HG02642 (cell line): ENCODE measurements at regions not wholly inside any gene's neighbourhood (a gene's known extent, or its start where the extent isn't known, plus 50 kb on each side); places are given as distances from the start of the nearest gene placed in this dataset.

Experiments used
- ATAC-seq: cut with Tn5 transposase; IDR thresholded peaks from one replicate; pipeline ENCODE4 v1.9.1; 2021; ENCODE audit warnings: mild to moderate bottlenecking; ENCODE audit not compliant: unreplicated experiment, poor library complexity

DNA sequence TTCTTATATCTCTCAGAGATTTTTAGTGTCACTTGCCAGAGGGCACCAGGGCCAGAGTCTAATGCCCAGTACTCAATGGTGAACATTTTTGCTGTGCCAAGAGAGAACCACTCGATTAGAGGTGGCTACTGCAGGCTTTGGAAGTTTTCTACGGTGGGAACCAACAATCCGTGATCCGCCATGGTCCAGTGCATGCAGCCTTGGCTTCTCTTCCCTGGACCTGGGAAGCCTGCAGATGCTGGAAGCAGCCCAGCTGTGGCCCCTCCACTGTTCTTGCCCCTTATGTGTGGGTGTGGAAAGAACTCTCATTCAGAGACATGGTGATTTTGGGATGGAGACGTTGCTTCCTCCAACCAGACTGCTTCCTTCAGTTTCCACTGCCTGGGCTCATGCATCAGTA lies 224.2 kb downstream of the TSHZ3 start:
- ATAC-seq, result no peak

DNA sequence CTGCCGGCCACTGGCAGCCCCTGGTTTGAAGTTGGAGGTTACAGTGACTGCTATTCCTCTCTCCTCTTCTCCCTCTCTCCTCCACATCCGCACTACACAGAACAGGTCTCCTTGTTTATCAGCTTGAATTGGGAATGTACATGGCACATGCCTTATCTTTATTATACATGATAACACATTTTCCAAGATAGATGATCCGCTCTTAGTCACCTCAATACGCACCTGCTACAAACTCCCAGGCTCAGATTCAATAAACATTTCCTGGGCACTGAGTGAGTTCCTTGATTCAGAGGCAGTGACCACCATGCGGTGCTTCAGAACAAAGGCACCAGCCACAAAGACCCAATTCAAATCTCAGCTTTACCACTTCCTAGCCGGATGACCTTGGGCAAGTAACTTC lies 227.7 kb downstream of the TSHZ3 start:
- ATAC-seq, result no peak

DNA sequence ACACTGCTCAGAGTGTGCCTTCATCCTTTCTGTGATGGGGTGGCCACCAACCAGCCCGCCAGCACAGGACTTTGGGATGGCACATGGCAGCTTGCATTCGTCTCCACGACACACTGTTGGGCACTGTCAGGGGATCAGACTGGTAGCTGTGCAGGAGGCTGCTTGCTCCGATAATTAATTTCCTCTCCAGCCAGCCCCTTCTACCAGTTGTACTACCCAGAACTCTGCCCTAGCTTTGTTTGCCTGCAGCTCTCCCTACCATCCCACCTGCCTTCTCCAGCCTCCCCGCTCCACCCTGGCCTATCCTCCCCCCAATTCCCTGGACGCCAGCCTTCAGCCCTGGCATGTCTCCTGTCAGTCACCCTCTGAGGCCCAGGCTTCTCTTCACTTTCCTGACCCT lies 228.3 kb downstream of the TSHZ3 start:
- ATAC-seq, result no peak

DNA sequence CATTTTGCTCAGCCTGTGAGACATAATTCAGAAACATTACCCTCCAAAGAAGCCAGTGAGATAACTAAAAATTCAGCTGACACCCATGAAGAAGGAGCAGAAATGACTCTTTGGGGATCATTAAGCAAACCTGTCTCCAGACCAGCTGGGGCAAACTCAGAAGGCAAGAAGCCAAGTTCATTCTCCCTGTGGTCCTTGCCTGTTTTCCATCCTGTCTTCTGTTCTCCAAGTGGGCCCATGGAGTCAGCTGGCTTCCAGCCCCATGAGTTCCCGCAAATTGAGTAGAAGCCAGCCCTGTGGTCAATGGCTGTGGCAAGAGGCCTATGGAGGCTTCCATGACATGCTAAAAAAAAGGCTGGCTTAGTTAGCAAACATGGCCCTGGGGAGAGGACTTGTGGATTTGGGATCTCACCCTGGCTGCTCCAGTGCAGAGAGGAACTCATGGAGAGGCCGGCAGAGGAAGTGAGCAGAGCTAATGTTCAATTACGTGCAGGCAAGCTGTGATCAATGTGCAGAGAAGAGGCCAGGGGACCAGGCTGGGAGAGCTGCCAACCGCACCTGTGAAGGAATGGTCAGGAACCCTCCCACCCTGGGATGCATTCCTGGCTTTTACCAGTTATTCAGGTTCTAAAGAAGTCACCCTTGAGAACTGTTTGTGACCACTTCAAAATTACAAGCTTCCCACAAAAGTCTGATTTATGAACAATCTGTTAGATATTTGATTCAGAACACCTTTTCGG lies 229.1 kb downstream of the TSHZ3 start:
- no peak for ATAC-seq

DNA sequence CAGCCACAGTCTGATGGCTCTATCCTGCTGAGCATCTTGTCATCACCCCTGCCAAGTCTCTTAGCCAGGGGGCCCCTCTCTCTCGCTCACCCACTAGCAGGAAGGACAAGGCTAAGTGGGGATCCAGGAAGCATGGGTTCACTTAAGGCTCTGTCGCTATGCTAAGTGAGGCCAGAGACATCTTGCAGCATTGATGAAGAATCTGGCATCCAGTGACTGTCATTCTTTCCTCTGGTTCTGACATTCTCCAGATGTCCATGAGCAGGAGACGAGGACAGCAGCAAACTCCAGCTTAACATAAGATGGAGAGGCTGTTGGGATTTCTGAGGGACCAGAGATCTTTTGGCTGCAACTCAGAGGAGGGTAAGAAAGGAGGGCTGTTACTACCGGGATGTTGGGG lies 230.2 kb downstream of the TSHZ3 start:
- no peak for ATAC-seq

DNA sequence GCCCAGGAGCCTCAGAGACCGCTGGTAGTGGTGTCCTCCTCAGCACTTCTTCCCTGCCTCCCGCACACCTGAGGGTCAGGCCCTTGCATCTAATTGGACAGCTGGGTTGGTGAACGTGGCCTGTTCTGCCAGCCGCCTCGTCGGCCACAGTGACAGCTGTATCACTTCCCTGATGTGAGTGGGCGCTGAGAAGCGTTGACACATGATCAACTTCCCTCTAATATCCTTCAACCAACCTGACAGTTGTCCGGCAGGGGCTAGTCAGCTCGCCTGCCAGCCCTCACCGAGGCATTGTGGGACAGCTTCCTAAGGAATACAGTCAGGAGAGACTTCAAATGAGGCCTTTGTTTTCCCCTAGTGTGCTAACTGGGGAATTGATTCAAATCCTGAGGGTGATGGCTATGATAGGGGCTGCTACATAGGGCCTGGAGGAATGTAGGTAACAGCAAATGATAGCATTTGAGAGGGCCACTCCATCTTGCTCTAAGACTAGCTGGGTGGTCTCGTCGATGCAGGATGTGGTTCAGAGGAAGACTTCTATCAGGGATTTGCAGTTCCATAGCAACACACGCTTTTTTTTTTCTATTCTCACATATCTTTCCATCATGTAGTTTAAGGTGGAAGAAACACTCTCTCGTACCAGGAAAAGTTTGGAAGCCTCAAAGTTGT lies 230.8 kb downstream of the TSHZ3 start:
- ATAC-seq, result no peak

DNA sequence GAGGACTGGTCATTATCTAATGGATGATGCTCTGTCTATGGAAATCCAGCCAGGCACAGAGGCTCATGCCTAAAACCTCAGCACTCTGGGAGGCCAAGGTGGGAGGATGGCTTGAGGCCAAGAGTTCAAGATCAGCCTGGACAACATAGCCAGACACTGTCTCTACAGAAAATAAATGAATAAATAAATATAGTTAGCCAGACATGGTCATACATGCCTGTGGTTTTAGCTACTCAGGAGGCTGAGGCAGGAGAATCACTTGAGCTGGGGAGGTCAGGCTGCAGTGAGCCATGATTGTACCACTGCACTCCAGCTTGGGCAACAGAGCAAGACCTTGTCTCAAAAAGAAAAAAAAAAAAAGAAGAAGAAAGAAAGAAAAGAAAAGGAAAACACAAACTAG lies 234.7 kb downstream of the TSHZ3 start:
- ATAC-seq, result no peak

DNA sequence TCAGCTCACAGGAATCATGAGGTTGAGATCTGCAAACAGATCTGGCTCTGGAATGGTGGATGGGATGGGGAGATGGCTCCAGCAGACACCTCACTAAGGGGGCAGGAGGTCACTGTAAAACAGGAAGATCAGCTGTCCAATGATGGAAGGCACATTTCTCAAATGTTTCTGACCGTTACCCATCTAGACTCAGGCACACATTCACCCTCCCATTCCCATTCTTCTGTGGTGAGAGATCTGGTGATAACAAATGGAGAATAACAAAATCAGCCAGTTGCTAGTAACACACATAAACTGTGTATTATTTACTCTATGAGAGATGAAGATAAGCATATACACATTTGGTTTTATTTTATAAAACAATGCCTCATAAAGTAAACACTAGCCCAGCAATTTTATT lies 235.9 kb downstream of the TSHZ3 start:
- no peak for ATAC-seq

DNA sequence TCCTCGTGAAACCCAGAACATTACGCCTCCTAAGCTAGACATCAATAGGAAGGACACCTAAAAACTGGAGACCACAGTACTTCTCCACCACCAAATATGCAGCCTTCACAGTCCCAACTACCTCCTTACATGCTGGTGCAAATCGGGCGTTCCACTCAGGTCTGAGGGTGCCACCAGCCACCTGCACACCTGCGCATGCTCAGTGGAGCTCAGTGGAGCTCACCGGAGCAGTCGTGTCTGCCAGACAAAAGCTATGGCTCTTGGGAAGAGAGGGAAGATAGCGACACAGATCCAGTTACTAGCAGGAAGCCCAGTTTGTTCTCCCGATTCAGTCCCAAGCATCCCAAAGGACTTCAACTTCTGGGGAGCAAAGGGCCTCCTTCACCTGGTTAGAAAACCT lies 237.1 kb downstream of the TSHZ3 start:
- ATAC-seq, result no peak

DNA sequence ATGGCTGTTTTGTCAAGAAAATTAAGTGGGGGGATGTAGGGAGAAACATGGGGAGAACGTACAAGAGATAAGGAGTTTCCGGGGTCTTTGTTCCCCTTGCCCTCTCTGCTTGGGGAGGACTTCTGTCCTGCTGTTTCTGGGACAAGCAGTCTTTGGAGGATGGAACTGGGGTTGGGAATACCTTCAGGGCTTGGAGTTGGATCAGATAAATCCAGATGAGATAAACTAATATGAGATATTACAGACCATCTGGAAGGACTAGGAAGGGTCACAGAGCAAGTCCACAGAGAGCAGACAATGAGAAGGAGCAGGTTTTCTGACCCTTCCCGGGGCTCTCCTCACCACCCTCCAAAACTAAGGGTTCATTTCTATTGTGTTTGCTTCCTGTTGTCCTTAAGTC lies 237.5 kb downstream of the TSHZ3 start:
- ATAC-seq, result no peak

DNA sequence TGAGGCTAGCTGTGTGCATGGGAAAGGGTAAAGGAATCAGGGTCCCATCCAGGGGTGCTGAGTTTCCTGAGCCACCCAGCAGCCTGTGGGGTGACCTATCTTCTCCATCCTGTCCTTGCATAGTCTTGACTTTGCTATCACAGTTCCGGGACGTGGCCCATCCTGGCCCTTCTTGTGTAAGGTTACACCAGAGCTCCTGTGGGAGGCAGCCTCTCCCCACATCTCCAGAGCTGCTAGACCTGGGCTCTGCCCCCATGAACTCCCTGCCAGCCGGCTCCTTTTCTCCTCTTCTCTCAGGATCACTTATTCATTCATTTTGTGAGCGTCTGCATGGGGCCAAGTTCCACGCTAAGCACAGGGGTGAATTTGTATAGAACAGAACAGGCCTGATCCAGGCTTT lies 238.9 kb downstream of the TSHZ3 start:
- ATAC-seq, result no peak

DNA sequence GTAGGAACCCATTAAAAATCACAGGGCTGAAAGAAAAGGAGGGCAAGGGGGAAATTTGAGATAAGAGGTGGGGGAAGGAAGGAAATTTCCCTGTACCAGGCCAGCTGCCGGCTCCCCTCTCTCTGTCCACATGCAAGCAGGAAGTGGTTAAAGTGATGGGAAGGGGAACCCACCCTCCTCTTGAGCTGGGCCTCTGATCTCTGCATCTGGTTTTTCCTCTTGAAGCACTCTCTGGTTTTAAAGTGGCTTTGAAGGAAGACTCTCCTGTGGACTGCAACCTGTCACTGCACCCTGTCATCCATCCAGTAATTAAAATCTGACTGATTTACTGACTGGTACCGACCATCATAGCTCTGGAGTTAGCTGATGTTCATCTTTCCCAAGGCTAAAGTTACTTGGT lies 239.6 kb downstream of the TSHZ3 start:
- ATAC-seq, result no peak

DNA sequence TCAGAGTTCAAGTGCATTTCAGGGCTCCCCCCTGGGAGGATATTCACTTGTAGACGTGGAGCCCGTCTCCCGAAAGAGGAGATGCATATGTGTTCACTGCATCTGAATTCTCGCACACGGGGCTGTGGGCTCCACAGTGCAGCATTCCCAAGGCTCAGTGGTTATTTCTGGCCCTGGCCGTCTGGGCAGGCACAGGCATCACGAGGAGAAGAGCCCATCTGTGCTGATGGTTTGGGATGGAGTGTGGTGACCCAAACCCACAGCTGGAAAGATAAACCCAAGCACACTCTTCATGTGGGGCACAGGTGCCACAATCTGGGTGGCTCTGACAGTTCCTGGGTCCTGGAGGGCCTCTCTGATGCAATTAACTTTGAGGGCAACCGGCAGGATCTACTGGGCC lies 242.1 kb downstream of the TSHZ3 start:
- ATAC-seq, result no peak

DNA sequence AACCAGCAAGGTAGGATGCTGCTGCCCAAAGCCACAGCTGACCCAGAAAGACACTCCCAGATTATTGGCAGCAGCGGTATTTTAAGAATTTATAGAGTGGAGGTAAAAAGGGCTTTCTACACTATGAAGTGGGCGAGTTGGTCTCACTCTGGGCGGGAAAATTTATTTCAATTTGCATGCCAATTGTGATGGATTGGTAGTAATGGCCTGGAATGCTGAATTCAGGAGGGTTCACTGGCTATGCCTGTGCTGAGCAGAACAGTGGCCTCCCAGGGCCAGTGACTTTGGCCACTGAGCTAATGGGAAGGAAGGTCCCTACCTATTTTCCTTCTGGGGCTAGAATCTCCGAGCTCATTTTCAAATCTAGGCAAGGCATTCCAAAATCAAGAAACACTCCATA lies 243.5 kb downstream of the TSHZ3 start:
- no peak for ATAC-seq

DNA sequence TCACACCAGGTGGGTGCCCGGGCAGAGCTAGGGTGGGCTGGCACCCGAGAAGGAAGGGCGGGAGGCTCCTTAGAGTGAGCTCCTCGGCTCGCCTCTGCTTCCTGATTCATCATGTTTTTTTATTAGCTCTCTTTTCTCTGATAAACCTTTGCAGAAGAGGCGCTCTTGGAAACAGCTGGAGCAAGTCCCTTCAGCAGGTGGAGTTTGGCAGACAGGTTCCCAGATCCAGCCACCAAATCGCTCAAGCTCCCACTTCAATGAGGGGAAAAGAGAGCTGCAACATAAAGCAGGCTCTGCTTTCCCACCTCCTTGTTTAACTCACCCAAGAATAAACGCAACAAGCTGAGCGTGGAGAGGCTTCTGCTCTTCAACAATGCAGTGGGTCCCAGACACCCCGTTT lies 244.8 kb downstream of the TSHZ3 start:
- ATAC-seq, result no peak

DNA sequence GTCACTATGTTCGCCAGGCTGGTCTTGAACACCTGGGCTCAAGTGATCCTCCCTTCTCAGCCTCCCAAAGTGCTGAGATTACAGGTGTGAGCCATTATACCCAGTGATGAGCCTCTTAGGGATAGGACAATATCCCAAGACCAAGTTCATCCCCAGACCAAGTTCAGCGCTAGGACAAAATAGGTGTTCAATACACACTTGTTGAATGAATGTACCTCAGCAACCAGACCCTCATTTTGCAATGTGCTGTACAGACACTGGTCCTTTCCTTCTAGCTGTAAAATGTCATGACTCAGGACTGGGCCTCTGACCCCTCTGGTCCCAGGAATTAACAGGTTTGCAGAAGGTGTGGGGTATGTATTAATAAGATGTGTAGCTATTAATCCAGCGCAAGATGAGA lies 246.0 kb downstream of the TSHZ3 start:
- no peak for ATAC-seq

DNA sequence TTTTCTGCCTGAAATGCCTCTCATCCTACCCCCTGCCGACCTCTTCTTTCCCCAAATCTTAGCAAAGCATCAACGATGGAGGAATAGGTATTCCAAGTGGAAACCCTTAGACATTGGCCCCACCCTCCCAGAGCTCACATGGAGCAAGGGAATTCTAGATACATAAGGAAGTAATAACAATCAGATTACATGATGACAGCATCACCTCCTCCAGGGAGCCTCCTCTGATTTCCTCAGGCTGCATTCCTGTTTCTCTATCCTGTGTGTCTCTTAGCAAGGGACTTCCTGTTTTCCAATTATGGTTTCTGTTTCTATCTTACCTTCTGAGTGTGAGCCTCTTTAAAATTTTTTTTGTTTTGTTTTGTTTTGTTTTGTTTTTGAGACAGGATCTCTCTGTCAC lies 246.6 kb downstream of the TSHZ3 start:
- no peak for ATAC-seq

DNA sequence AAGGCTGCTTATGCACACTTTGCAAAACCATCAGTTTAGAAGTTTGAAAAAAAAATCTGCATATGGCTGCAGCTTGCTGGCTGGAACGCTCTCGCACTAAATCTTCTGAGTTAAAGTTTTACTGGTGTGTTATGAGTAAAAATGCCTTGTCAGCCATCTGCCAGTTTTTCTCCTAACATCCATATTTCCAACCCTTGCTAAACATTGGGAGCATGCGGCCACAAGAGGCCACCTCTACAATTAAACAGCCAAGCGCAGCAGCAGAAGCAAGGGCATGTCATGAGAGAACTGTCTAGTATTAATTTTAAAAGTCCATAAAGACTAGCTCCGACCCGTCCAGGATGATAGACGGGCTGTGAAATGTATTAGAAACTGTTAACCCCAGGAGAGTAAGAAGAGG lies 248.3 kb downstream of the TSHZ3 start:
- ATAC-seq, result no peak

DNA sequence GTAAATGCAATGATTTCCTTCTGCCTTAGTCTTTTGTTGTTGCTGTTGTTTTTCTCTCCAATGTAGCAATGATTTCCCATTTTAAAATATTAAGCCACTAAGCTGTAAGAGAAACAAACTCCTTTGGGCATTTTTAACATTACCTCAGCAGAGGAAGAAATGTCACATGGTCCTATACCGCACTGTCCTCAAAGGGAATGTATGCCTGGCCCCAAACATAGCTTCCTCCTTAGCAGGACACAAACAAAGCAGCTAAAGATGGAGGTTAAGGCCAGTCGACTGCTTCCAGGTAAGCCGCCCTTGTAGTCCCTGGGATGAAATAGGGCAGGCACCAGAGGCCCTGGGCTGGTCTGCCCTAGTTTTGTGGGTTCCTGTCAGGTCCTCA lies 249.0 kb downstream of the TSHZ3 start:
- no peak for ATAC-seq

DNA sequence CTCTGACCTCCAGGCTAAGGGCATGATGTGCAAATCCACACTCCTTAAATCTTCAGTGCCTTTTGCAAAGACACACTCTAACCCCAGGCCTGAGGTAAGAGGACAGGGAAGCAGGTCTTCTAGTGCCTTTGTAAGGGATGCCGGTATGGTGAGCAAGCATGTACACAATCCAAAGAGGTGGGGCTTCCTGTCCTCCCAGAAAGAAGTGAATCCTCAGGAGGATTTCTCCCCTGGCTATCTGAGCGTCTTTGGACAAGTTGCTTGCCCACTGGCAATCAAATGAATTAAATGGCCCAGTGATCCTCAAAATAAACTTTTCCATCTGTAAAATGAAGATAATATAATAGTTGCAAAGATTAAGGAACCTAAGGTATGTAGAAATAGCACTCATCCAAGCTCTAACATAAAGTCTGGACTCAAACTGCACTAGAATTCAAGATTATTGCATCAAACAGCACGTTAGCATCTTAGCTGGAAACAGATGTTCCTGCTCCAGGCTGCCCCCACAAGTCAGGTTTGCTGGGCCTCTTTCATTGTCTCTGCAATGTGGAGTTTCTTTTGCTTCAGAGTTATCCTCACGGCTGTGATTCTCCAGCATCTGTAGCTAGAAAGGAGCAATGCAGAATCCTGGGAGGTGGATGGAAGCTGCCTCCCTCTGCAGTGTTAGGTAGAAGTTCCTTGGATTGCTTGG lies 249.6 kb downstream of the TSHZ3 start:
- no peak for ATAC-seq

DNA sequence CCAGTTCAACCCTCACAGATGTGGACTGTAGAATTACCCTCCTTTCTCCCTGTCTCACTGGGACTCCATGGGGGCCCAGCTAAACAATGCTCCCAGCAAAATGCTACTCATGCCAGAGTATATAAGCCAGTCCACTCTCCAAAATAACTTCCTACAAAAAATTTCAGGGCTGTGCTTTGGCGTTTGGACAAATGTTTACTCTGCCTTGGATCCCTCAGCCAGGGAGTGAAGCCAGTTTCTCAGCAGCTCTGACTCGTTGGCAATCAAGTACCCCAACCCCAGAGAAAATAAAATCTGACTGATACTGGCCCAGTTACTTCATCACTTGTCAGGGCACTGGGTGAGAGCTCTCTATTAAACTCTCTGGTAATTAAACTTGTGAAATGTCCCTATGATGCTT lies 250.4 kb downstream of the TSHZ3 start:
- no peak for ATAC-seq
